ENCODE measurements at regions not wholly inside any gene's neighbourhood (a gene's known extent, or its start where the extent isn't known, plus 50 kb on each side); places are given as distances from the start of the nearest gene placed in this dataset.

DNA sequence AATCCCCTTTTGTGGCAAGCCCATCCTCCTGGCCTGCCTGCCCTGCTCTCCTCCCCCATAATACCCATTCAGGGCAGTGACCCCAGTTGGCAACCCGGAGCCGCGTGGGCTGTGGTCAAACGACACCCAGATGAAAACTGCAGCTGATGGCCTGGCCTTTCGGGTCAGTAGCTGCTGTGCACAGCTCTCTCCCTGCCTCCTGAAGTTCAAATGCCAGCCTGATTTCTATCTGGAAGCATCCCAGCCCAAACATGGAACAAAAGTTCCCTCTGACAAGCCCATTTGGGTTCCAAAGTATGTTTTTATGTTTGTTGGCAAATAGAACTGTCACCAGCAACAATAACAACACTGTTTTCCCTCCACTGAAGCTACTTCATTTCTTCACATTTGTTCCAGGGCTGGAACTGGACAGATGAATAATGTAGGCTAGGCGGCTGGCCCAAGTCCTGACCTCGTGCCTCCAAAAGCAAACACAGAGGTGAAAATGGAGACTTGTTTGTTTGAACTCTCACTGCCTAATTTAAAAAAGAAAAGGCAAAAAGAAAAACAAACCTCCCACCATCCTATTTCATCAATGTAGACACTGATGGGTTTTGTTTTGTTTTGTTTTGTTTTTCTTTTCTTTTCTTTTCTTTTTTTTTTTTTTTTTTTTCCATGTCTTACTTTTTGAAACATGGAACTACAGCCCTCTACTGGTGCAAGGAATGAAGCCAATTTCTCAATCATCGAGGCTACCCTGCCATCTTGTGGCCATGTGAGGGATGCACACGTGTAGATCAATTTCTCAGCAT, 179.0 kb downstream of the ADSS2 start:
- TF ChIP-seq, protein P1, sequence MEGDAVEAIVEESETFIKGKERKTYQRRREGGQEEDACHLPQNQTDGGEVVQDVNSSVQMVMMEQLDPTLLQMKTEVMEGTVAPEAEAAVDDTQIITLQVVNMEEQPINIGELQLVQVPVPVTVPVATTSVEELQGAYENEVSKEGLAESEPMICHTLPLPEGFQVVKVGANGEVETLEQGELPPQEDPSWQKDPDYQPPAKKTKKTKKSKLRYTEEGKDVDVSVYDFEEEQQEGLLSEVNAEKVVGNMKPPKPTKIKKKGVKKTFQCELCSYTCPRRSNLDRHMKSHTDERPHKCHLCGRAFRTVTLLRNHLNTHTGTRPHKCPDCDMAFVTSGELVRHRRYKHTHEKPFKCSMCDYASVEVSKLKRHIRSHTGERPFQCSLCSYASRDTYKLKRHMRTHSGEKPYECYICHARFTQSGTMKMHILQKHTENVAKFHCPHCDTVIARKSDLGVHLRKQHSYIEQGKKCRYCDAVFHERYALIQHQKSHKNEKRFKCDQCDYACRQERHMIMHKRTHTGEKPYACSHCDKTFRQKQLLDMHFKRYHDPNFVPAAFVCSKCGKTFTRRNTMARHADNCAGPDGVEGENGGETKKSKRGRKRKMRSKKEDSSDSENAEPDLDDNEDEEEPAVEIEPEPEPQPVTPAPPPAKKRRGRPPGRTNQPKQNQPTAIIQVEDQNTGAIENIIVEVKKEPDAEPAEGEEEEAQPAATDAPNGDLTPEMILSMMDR (conservative IDR thresholded peaks at IDR 0.05; ENCODE audit: low read depth, low read length): peak; percentile 100
- no peak for TF ChIP-seq EZH2 (IDR thresholded peaks at IDR 0.05; ENCODE audit: low read length, unreplicated experiment)
- no peak for TF ChIP-seq EZH2phosphoT487 (IDR thresholded peaks at IDR 0.05; ENCODE audit: borderline replicate concordance, low read length)

Measured in PC-3 (cell line).